ENCODE measurements at regions not wholly inside any gene's neighbourhood (a gene's known extent, or its start where the extent isn't known, plus 50 kb on each side); places are given as distances from the start of the nearest gene placed in this dataset.

DNA sequence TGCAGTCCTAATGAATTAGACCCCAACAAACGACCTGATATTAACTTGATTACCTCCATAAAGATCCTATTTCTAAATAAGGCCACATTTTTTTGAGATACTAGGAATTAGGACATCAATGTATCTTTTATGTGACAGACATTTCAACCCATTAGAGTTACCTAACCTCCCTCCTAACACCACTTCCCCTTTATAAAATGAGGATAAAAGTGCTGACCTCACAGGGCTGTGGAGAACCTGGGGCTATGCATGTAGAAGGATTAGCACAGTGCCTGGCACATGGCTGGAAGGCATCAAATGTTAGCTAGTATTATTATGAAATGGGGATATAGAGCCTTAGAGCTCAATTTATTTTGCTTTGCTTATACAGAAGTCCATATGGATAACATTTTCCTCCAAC lies 53.5 kb upstream of the LRRN1 start:
- DNase-seq = no peak

DNA sequence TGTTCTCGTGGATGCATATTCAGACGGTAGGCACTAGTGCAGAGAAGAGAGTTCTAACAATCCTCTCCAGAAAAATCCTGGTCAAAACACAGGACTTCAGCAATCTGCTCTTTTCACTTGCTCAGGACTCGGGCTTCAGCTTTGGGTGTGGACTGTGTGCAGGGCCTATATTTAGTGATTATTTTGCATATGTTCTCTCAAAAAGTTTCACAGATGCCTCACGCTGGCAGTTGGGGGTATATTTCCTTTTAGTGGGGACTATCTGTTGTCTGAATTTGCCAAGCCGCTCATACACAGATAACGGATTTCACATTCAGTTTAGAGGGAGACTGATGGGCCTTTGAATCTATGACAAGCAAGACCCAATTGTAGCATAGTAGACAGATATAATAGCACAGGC lies 54.4 kb upstream of the LRRN1 start:
- DNase-seq = no peak

GRCh38 chr3:3743754-3744153 lies 55.5 kb upstream of the LRRN1 start:
- DNase-seq = no peak

- DNase-seq = no peak
These were observed 59.2 kb upstream of the LRRN1 start for GRCh38 chr3:3740061-3740460.

- no peak for DNase-seq
These were observed 59.7 kb upstream of the LRRN1 start for GRCh38 chr3:3739330-3740060.

GRCh38 chr3:3737531-3737930 lies 61.7 kb upstream of the LRRN1 start:
- DNase-seq = no peak

GRCh38 chr3:3735919-3736318 lies 63.3 kb upstream of the LRRN1 start:
- no peak for DNase-seq

- DNase-seq = no peak
These were observed 64.3 kb upstream of the LRRN1 start for GRCh38 chr3:3734881-3735280.

GRCh38 chr3:3729261-3729660 lies 70.0 kb upstream of the LRRN1 start:
- no peak for DNase-seq

GRCh38 chr3:3726549-3726948 lies 72.7 kb upstream of the LRRN1 start:
- DNase-seq = no peak

- DNase-seq = no peak
These were observed 84.7 kb upstream of the LRRN1 start for GRCh38 chr3:3714572-3714971.

GRCh38 chr3:3712971-3713370 lies 86.3 kb upstream of the LRRN1 start:
- DNase-seq = no peak

DNA sequence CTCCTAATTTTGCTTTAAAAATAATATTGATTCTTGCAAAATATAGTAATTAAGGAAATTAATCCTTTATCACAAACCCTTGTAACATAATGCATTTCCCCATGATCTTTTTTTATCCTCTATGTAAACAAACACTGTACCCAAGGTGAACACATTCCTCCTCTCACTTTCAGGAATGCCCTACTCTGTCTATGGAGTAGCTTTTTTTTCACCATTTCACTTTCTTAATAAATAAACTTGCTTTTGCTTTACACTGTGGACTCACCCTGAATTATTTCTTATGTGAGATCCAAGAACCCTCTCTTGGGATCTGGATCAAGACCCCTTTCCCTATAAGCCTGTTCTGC lies 90.5 kb upstream of the LRRN1 start:
- DNase-seq = no peak

- no peak for DNase-seq
These were observed 91.1 kb upstream of the LRRN1 start for GRCh38 chr3:3707858-3708768.

DNA sequence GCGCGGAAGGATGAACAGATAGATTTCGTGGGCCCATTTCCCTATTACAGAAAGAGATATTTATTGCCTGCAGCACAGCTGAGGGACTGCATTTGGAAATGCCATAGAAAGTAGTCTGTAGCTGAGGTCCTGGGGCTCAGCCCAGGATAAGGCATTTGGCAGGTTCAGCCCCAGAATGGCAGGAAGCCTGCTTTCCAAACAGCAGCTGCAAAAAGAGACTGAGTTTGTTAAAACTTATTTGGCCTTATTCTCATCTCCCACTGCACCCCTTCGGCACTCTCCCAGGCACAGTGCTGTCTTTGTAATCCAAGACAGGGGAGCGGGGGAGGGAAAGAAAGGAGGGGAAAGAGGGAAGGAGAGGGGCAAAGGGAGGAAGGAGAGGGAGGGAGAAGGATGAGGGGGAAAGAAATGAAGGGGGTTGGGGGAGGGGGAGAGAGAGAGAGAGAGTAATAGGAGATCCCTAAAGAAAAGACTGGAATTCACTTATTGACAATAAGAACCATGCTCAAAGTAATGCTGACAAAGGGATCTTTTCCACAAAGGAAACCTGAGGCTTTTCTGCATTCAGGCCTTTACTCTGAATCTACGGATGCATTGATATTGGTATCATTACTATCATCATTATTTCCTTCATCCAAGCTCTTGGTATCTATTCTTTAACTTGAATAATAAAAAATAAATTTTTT lies 94.0 kb upstream of the LRRN1 start:
- peak; percentile 93 for DNase-seq

DNA sequence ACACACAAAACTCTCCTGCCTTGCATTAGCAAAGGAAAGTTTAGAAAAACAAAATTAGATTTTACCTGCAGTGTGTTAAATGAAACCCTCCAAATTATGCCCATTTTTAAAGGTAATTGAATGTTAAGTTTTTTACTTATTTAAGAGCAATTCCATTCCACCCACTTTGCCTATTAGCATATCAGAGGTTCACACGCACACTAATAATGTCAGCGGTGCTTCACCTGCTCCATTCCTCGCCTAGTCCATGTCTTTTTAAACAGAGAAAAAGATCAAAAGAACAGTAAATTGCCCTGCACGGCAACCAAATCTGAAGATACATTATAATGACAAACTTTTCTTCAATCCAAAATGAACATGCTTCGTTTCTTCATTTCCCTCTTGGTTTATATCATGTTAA lies 97.3 kb upstream of the LRRN1 start:
- no peak for DNase-seq

- no peak for DNase-seq
These were observed 99.2 kb upstream of the LRRN1 start for GRCh38 chr3:3699816-3700633.

- DNase-seq = no peak
These were observed 99.8 kb upstream of the LRRN1 start for GRCh38 chr3:3699407-3699806.

DNA sequence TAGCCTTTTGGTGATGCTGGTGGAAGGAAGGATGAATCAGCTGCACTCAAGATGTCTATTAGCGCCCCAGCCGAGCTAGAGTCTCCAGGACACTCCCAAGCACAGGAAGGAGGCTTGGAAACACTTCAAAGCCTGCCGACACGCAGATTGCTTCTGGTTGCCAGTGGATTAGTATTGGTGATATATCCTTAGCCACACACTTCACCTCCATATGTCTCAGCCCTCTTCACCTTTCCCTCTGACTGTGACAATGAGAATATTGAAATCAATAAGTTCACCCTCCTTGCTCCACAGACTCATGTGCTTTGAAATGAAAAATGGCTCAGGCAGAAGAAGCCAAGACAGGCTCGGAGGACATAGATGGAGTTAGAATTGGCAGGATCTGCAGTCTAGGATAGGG lies 102.9 kb upstream of the LRRN1 start:
- no peak for DNase-seq

GRCh38 chr3:3693593-3693992 lies 105.6 kb upstream of the LRRN1 start:
- no peak for DNase-seq

DNA sequence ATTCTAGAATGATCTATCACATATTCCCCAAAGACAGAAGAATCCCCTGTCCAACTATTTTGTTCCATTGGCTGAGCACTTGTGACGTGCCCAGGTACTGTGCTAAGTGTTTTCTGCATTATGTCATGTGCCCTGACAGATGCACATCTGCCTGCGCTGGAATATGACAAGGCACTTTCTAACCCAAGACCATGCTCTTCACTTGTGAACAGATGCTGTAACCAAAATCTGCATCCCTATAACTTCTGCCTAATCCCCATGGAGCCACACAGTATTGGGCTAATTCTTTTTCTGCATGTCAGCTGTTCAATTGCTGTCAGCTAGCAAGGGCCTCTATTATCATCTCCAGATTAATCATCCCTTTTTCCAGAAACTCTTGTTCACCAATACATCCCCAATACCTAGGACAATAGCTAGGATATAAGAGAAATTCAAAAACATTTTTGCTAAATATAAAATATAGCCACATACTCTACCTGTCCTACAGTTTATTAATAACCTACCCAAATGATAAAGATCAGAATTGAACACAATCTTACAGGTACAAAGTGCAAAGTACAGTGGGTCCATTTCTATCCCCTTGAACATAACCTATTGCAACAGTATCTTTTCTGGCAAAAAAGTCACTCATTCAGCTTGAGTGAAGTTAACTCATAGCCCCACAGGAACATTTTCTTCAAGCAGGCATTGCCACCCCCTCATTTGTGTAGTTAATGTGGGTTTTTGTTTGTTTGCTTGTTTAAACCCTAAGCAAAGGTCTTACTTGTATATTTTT lies 109.4 kb upstream of the LRRN1 start:
- no peak for DNase-seq

Measured in muscle of arm (tissue), 1 donor.